ENCODE measurements at regions not wholly inside any gene's neighbourhood (a gene's known extent, or its start where the extent isn't known, plus 50 kb on each side); places are given as distances from the start of the nearest gene placed in this dataset.

DNA sequence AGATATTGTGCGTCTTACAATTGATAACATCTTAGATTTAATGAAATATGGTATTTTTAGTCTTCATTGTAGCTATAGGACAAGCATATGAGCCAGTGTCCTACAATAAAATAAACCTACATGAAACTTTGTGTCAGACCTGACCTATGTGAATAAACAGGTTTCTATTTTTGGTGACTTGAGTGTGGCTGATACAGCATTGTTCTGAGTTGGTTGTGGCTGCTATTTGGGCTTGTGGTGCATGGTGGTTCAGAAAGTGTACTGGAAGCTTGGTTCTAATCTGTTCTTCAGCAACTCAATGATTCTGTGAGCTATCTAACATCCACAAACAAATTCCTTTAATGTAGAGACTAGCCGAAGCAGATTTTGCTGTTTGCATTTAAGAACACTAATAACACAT lies 64.9 kb upstream of the MAP2 start:
- DNase-seq, result no peak

DNA sequence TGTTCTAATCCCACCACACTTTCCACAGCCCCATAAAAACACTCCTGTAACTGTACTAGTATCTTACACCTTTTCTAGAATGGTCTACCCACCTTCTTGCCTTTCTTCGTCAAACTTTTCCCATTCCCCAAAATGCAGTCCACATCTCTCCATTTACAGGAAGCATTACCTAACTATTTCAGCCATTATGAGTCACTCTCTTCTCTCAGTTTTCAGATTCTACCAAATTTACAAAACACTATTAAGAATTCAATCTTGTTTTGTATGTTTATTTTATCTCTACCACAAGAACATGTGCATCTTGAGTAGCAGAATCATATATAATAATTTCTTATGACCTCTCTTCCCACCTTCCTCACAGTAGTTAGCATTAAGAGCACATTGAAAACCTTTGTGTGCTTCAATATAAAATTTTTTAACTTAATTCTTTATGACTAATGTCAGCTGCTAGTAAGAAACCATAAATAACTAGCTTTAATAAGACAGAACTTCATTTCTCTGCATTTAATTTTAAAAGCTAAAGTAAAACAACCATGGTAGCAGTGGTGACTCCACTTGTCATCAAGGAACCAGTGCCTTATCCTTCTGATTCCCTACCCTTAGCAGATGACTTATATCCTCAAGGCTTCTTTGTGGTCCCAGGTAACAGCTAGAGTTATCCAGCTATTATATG lies 56.6 kb upstream of the MAP2 start:
- DNase-seq, result no peak

DNA sequence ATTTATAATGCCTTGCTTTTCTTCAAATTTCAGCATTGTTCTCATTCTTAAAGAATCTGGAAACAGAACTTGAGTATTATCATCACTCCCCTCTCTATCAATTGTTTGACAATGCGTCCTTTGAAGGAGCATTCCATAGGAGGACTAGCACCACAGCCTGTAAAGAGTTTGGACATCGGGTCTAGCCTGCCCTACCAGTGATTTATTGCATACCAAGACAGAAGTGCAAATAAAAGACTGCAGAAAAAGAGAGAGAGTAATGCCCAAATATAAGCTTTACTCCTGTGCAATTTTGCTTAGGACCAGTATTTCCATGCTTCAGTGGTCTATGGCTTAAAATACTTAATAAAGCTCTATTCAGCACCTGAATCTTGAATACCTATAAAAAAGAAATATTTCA lies 55.4 kb upstream of the MAP2 start:
- DNase-seq, result no peak

DNA sequence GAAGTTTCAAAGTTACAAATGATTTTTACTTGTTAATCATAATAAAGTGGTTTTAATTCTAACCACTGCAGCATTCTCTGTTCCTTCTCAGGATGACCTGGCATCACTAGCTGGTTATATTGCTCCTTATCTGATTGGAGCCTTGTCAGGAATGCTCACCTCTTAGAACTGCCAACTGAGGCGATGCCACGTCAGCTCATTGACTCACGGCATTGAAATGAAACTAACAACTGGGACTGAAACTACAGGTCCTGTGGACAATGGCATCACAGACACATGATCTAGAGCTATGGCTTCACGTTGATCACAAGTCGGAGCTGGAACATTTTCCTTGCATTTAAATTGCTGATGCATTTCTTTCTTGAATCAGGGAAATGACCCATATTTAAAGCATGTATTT lies 54.9 kb upstream of the MAP2 start:
- peak in 1 of 58 donors; percentile 1 for DNase-seq

DNA sequence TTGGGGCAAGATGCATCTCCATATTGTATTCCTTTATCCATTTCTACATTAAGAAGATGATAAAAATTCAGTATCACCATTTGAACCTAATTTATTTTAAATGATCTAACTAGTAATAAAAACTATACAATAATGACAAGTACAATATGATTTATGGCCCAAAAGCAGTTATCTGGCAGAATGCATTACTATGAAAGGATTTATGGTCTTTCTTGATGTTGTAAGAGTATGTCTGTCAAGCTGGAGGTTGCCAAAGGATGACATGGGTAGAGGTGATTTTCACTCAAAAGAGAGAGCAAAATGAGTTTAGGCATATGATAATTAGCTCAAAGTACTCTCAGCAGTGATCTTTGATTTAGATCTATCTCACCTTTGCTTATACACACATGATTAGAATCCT lies 54.2 kb upstream of the MAP2 start:
- no peak for DNase-seq

DNA sequence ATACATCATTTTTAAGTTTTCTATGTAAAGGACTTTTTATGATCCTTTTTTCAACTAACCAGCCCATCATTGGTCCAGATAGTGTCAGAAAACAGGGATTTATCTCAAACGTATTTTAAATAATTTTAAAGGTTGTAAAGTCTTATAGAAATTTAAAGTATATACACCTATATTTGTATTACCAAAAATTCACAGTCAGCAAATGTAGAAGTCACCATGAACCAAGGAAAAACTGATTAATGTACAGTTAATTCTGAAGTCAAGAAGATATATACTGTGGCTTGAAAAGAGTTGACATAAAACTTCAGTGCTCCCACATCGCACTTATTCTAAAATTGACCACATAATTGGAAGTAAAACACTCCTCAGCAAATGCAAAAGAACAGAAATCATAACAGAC lies 52.4 kb upstream of the MAP2 start:
- DNase-seq, result no peak
